Calu3 (cell line): ENCODE measurements at regions not wholly inside any gene's neighbourhood (a gene's known extent, or its start where the extent isn't known, plus 50 kb on each side); places are given as distances from the start of the nearest gene placed in this dataset.

Source experiments
- BruUV-seq: library from RNA; stranded (reverse); fragments of 400-500 nt; replicated peaks from 2 replicates; lab custom pipeline; 2021; lab: Mats Ljungman, UMichigan
- CTCF ChIA-PET: fragments of 300-600 bp; sonication (Branson Sonifier 250); formaldehyde crosslinking; loops from one replicate; lab custom pipeline; 2022; ENCODE audit warnings: antibody characterized with exemption; lab: Charles Lee
- DNase-seq: peaks from one replicate; pipeline ENCODE4 v3.0.0; 2022
- H3K27ac Mint-ChIP-seq: one replicate; pipeline ENCODE4 v1.8.0; 2022; ENCODE audit warnings: mixed read lengths; ENCODE audit not compliant: unreplicated experiment
- H3K27me3 Mint-ChIP-seq: one replicate; pipeline ENCODE4 v1.8.0; 2022; ENCODE audit warnings: mixed read lengths; ENCODE audit not compliant: unreplicated experiment
- H3K36me3 Mint-ChIP-seq: one replicate; pipeline ENCODE4 v1.8.0; 2022; ENCODE audit warnings: mild to moderate bottlenecking, moderate library complexity, mixed read lengths; ENCODE audit not compliant: insufficient read depth, unreplicated experiment
- H3K4me1 Mint-ChIP-seq: one replicate; pipeline ENCODE4 v1.8.0; 2022; ENCODE audit warnings: mild to moderate bottlenecking, low read depth, mixed read lengths; ENCODE audit not compliant: unreplicated experiment
- H3K4me3 Mint-ChIP-seq: one replicate; pipeline ENCODE4 v1.8.0; 2022; ENCODE audit warnings: mild to moderate bottlenecking, low read depth, moderate library complexity, mixed read lengths; ENCODE audit not compliant: unreplicated experiment
- H3K9me3 Mint-ChIP-seq: one replicate; pipeline ENCODE4 v1.8.0; 2022; ENCODE audit warnings: low read depth, mixed read lengths; ENCODE audit not compliant: unreplicated experiment
- intact Hi-C: fragments of 100-400 bp; cut with micrococcal nuclease; formaldehyde crosslinking; loops from one replicate; pipeline ENCODE4 v1.10.0; 2022; ENCODE audit not compliant: unreplicated experiment
- TF ChIP-seq, protein P1 (sequence below): fragments of 200-600 bp; IDR thresholded peaks from one replicate; pipeline ENCODE4 v1.8.0; 2022; ENCODE audit warnings: antibody characterized with exemption; ENCODE audit not compliant: unreplicated experiment

GRCh38 chr7:68203251-68203650 lies 1206.6 kb downstream of the TYW1 start:
- intact Hi-C loops: no loop called here
- H3K9me3 Mint-ChIP-seq: peaks cover 17% of the 10 kb centered on the region
- H3K36me3 Mint-ChIP-seq: no peaks in the 10 kb centered on the region
- no peaks in the 10 kb centered on the region for H3K27me3 Mint-ChIP-seq
- no peak for DNase-seq
- H3K4me1 Mint-ChIP-seq: no peaks in the 10 kb centered on the region
- H3K27ac Mint-ChIP-seq: no peak overlapping the region
- BruUV-seq: no TSS peak
- CTCF ChIA-PET: no interaction called here
- H3K4me3 Mint-ChIP-seq: no peak overlapping the region
- TF ChIP-seq, protein P1, sequence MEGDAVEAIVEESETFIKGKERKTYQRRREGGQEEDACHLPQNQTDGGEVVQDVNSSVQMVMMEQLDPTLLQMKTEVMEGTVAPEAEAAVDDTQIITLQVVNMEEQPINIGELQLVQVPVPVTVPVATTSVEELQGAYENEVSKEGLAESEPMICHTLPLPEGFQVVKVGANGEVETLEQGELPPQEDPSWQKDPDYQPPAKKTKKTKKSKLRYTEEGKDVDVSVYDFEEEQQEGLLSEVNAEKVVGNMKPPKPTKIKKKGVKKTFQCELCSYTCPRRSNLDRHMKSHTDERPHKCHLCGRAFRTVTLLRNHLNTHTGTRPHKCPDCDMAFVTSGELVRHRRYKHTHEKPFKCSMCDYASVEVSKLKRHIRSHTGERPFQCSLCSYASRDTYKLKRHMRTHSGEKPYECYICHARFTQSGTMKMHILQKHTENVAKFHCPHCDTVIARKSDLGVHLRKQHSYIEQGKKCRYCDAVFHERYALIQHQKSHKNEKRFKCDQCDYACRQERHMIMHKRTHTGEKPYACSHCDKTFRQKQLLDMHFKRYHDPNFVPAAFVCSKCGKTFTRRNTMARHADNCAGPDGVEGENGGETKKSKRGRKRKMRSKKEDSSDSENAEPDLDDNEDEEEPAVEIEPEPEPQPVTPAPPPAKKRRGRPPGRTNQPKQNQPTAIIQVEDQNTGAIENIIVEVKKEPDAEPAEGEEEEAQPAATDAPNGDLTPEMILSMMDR: no peak

GRCh38 chr7:68205826-68206225 lies 1209.2 kb downstream of the TYW1 start:
- TF ChIP-seq, protein P1: no peak
- no peak overlapping the region for H3K27ac Mint-ChIP-seq
- intact Hi-C loops: no loop called here
- CTCF ChIA-PET: no interaction called here
- H3K27me3 Mint-ChIP-seq: no peaks in the 10 kb centered on the region
- no peaks in the 10 kb centered on the region for H3K36me3 Mint-ChIP-seq
- no peak overlapping the region for H3K4me3 Mint-ChIP-seq
- peaks cover 14% of the 10 kb centered on the region for H3K9me3 Mint-ChIP-seq
- no peak for DNase-seq
- no TSS peak for BruUV-seq
- no peaks in the 10 kb centered on the region for H3K4me1 Mint-ChIP-seq

GRCh38 chr7:68206946-68207485 lies 1210.4 kb downstream of the TYW1 start:
- no TSS peak for BruUV-seq
- CTCF ChIA-PET: no interaction called here
- TF ChIP-seq, protein P1: no peak
- H3K27ac Mint-ChIP-seq: no peak overlapping the region
- H3K4me1 Mint-ChIP-seq: no peaks in the 10 kb centered on the region
- DNase-seq: no peak
- intact Hi-C loops: no loop called here
- H3K27me3 Mint-ChIP-seq: no peaks in the 10 kb centered on the region
- H3K4me3 Mint-ChIP-seq: no peak overlapping the region
- no peaks in the 10 kb centered on the region for H3K36me3 Mint-ChIP-seq
- peaks cover 17% of the 10 kb centered on the region for H3K9me3 Mint-ChIP-seq

- CTCF ChIA-PET: no interaction called here
- intact Hi-C loops: no loop called here
These were observed 1211.0 kb downstream of the TYW1 start for GRCh38 chr7:68207676-68208075.

More at GRCh38 chr7:68207676-68208075, 1211.0 kb downstream of the TYW1 start:
- Mint-ChIP-seq H3K9me3 (peaks cover 14% of the 10 kb centered on the region), H3K27ac (no peak overlapping the region), H3K4me1 (no peaks in the 10 kb centered on the region), H3K27me3 (no peaks in the 10 kb centered on the region), H3K4me3 (no peak overlapping the region), H3K36me3 (no peaks in the 10 kb centered on the region)
- BruUV-seq: no TSS peak
- TF ChIP-seq, protein P1: no peak
- no peak for DNase-seq
